SW 1271 (cell line): ENCODE measurements at regions not wholly inside any gene's neighbourhood (a gene's known extent, or its start where the extent isn't known, plus 50 kb on each side); places are given as distances from the start of the nearest gene placed in this dataset.
"Not testable (repeated sequence)": the region's sequence is repeated elsewhere in the genome, so short reads cannot be mapped to it uniquely, and the experiment has no call there.

Experiments used
- DNase-seq, 2 experiments: peaks; one replicate each; lab custom pipeline; 2025; lab: John Stamatoyannopoulos, UW

DNA sequence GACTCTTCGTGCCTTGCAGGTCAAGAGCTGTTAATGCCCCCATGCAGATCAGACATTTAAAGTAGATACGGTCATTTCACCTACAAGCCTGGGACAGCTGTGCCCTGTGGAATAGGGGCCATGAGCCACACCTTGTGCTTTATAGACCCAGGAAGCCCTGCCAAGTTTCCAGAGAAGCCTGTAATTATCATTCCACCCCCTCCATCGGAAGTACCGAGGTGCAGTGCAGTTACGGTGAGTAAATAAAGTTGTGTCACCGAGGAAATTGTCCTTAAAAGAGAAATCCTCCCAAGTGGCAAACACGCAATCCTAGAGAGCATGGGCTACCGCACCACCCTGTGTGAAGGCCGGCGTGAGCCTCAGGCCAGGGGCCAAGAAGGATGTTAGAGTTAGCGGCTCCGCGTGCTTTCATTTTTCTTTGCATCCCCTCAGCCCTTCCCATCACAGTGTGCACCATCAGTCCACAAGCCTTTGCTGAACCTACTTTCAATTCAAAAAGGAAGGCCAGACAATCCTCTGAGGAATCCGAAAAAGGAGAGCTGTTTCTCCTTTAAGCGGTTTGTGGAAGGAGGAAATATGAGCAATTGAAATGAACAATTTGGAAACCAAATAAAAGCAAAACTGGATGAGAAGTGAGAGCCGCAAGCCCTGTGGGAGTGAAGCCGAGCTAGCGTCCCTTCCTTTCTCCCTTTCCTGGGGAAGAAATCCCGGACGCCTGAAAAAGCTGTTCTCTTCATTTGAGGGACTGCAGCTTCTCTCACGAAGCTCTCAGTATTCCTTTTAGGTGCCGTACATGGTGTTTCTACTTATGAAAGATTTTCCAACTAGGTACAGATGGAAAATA lies 183.3 kb upstream of the PDE10A start:
- DNase-seq, result no peak

DNA sequence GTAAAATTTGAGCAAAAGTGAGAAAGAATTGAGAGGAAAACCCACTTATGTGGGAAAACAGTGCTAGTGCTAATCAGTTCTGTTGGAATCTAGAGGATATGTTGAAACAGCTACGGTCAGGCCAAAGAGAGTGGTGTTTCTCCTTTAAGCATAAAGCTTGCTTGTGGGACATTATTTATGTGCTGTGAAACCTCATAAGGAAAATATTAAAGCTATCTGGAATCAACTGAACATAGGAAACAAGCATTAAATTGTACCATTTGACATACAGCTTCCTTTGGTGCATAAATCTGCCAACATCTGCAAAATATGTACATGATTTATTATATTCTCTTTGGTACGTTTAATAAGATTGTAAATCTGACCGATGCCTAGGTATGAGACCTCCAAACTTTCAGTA lies 182.5 kb upstream of the PDE10A start:
- DNase-seq, result no peak

DNA sequence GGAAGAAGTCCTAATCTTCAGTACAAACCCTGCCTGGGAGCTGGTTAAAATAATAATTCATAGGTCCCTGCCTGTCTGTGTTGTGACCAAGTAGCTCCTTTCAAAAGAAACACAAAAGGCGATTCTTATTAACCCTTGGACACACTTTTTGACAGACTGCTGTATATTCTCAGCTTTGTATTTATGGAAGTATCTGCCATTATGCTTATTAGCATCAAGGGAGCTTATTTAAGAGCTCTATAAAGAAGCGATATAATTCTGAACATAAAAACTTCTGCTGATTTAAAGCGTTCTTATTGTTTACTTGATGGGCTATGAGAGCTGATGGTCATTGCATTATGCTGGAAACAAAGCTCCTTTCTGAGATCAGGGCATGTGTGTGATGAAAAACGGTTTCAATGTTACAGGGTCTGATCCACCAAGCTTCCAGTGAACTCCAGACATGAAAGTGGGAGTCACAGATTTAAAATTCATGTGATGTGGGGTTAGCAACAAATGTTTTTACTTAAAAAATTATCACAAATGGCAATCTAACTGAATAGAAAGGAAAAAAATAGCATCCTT lies 181.8 kb upstream of the PDE10A start:
- DNase-seq, result no peak

DNA sequence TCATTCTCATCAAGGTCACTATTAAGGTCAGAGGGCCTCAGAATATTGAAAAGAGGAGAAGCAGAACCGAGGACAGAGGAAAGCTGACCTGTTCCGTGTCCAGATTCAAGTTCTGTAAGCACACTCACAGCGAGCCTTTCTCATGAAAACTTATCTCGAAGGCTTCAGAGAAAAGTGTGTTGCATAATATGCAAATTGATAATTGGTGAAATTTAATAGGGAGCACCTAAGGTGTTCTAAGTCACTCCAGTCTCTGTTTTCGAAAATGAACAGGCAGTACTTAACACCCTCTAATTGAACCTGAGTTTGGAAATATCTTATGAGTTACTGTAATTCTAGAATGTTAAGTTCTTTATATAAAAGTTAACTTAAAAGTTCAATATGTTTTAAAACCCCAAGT lies 181.2 kb upstream of the PDE10A start:
- no peak for DNase-seq

DNA sequence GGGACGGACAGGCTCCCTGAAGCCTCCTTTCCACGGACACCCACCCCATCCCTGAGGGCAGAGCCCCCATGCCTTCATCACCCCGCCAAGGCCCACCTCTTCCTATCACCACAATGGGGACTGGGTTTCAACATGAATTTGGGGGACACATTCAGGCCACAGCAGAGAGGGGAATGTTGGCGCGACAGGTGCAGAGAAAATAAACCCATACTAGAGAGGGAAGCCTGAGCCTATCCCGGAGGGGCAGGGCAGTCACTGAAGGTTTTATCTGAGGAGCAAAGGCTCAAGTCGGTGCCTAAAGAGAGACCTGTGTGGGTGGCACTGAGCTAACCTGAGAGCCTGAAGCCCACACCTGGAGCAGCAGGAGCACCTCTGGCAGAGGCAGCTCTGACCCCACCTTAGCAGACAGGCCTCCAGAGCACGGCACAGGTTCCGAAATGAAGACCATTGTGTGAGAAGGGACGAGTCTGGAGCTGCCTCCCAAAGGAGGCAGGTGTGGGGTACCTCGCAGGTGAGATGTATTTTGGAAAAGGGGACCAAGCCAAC lies 180.6 kb upstream of the PDE10A start:
- DNase-seq, result no peak

DNA sequence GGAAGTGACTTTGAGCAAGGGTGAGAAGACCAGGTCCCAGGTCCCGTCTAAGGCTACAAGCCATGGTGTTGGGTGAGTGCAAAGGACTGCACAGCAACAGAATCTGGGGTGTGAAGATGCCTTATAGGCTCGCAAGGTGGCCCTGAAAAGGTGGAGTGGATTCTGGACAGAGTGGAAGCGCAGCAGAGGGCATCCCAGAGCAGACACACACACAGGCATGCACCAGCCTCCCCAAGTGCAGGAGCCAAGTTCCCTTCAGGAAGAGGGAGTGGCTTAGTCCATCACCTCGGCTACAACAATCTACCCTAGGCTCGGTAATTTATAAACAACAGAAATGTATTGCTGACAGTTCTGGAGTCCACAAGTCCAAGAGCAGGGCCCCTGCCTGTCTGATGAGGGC lies 180.1 kb upstream of the PDE10A start:
- no peak for DNase-seq

DNA sequence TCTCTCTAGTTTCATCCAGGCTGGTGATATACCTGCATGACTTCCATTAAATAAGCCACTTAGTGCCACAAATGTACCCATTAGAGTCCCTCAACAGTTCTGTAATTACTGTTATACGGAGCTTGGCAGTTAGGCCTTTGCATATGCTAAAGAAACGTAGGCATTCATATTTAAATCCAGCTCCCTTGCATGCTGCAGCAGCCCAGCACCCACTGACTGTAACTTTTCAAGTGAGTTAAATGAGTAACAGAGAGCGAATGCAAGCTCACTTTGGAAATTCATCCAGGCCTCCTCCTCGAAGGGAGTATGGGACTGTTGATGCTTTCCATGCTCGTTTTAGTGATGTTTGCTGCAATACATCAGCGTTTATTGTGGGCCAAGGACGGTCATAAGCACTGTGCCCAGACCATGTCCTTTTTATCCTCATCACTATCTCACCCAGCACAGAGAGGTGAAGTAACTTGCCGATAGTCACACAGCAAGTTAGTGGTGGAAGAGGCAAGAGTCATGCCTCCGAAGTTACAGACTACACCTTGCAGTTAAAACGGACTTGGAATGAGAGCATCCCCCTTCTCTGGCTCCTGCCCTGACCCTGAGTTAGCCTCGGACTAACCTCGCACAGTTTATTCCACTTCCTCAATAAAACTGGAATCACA lies 179.4 kb upstream of the PDE10A start:
- DNase-seq, result no peak

DNA sequence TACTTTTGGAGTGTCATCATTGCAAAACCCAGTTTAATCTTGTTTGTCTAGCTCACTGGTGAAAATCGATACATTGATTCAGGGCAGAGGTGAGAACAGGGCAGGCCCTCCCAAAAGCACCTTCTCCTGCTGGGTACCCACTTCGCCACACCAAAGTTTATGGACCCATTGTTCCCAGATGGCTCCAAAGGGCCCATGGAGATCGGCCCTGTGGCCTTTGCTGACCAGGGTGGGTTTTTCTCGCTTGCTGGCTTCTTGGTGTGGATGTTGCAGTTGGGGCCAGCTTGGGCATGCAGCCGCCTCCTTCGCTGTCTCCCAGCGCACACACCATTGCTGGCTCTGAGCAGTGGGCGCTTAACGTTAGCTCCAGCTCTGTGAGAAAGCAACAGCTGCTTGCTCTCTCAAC lies 178.1 kb upstream of the PDE10A start:
- no peak for DNase-seq

DNA sequence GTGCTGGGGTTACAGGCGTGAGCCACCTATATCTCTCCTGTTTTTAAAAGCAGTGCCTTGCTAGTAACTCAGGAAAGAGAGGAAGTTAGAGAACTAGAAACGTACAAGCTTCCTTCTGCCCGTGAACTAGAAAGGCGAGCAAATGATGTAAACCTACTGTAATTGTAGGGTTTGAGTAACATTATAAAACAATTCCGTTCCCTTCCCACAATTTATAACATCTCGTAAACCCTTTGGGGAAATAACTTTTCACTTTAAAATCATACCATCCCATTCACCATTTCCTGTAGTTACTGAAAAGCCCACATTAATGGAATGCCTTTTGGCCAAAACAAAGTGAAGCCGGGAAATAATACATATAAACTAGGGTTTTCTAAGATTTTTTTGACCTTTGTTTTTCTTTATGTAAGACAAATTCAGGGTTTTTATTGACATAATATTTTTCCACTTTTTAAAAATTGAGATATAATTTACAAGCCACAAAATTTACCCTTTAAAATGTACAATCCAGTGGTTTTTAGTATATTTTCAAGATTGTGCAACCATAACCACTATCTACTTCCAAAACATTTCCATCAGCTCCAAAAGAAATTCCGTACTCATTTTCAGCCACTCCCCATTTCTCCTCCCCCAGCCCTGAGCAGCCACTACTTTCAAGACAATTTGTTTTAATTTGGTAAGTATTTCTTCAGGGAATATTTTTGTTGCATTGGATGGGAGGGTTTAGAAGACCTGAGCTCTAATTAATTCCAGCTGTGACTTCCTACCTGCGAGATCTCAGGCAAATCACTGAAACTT lies 175.1 kb upstream of the PDE10A start:
- DNase-seq, result no peak

DNA sequence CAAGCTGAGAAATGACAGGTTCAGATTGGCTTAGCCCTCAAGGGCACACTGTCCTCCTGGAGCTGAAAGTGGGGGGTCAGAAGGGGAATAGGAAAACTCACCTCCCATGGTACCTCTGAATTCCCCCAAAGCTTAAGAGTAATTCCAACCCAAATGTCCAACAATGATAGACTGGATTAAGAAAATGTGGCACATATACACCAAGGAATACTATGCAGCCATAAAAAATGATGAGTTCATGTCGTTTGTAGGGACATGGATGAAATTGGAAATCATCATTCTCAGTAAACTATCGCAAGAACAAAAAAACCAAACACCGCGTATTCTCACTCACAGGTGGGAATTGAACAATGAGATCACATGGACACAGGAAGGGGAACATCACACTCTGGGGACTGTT lies 173.6 kb upstream of the PDE10A start:
- DNase-seq, result not testable (repeated sequence)

DNA sequence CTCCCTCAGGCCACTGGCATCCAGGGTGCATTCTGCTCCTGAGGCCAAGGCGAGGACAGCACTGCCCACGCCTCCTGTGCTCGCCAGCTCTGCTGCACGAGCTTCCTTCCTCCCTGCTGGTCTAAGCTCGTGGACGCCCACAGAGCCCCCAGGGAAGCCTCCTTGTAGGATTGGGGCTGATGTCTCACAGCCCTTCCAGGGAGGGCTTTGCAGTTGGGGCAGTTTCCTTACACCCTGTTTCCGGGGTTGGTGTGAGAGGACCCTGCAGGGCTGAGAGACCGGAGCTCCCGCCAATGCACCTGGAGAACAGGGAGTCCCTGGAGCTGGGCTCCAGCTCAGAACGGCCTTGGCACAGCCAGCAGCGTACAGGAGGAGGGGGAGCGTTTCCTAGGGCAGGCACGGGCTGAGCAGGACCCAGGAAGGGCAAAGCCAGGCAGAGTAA lies 172.4 kb upstream of the PDE10A start:
- no peak for DNase-seq

DNA sequence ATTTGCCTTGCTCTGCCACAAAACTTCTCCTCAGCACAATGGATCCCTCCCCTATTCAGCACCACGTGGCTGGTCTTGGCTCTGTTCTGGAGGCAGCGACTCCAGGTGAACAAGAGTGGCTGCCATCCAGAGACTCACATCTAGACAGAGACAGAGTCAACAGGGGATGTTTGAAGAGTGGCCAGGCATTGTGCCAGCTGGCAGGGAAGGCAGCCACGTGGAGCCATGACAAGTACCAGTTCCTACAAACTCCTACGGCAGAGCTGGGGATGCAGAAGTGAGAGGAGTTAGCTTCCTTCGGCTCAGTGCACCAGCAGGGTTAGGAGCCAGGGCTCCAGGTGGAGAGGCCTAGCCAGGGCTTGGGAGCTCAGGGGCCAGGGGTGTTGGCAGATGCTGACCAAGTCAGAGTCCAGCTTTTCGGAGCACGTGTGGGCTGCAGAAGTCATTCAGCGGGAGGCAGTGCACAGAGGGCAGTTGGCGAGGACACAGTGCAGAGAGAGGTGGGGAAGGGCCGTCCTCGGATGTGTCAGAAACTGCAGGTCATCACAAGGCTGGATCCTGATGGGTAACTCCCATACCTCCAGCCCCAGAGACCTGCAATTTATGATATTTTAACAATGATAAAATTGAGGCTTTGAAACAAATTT lies 171.7 kb upstream of the PDE10A start:
- no peak for DNase-seq

DNA sequence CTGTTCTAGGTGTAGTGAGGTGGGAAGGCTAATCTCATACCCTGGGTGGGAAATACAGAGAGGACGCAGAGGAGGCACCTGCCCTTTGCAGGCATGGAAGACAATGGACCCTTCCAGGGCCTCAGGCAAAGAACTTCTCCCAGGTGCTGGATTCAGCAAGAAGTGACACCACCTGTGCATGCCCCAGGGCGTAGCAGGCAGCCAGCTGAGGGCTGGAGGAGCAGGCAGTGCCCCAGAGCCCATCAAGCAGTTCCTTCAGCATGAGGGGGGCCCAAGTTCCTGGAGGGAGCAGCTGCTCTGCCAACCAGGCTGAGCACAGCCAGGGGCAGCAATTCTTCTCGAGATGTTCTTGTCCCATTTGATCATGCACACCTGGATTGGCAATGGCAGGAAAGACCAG lies 170.3 kb upstream of the PDE10A start:
- DNase-seq, result no peak

DNA sequence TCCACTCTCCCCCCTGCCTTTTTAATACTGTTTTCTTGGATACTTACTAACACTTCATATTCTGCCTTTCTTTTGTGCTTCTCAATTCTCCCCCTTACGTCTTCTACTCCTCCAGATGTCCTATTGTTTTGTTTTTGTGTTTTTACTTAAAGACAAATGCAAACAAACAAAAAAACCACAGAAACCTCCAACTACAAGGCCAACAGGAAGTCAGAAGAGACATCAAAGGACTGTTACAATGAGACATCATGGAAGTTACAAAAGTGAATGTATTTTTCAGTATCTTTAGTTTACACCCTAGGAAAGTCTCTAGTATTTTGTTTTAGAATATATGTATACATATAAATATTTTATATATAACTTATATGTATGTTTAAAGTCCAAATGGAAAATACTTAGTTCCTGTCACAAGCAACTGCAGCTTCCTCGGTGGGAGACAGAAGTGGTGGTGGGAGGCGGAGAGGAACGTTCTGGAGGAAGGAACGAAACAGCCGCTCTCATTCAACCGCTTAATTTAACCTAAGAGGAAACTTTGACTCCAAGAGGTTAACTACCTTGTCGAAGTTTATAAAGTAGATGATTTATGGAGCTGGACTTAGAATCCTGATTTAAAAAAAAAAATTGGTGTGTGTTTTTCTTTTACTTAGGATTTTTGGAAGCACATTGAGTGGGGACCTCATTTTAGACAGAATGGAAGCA lies 168.9 kb upstream of the PDE10A start:
- no peak for DNase-seq

DNA sequence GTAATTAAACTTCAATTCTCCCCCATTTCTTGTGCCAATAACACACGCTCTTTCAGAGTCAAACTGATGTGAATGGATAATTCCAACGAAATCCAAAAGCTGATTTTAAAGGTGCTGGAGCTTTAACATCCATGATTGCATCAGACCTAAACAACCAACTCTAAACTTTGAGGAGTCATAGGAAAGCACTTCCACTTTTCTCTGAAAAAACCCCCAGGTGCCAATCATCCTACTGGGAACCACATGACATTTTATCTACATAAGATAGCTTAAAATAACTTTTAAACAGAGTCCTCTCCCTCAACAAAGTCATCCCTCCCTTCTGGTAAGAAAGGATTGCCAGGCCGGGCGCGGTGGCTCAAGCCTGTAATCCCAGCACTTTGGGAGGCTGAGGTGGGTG lies 167.7 kb upstream of the PDE10A start:
- DNase-seq, result no peak

DNA sequence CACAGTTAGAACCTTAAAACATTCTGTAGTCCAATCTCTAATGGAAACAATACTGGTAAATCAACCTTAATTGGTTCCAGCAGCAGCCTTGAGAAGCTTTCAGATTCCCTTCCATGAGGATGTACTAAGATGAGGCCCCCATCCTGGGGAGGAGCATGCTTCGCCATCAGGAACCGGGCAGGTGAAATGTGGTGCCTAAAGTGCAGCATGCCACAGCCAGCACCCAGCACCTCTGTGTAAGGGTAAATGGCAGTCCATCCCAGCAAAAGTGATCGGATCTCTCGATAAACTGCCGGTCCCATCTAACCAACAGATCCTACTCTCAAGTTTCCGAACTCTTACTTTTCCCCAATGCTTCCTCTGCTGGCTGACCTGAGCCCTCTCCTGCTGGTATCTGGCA lies 166.3 kb upstream of the PDE10A start:
- no peak for DNase-seq

DNA sequence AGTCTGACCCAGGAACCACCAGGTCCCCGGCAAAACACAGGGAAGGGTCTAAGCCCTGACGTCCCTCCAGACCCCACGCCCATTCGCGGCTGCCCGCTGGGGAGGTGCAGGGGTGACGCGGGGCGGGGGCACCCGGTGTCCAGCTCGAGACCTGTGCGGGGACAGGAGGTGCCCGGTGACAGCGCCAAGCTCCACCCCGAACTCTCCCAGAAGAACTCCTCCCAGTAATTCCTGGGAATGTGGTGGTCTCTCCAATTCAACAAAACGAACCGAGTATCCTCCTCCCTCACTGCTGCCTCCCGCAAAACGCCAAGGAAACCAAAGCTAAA lies 164.1 kb upstream of the PDE10A start:
- no peak for DNase-seq

DNA sequence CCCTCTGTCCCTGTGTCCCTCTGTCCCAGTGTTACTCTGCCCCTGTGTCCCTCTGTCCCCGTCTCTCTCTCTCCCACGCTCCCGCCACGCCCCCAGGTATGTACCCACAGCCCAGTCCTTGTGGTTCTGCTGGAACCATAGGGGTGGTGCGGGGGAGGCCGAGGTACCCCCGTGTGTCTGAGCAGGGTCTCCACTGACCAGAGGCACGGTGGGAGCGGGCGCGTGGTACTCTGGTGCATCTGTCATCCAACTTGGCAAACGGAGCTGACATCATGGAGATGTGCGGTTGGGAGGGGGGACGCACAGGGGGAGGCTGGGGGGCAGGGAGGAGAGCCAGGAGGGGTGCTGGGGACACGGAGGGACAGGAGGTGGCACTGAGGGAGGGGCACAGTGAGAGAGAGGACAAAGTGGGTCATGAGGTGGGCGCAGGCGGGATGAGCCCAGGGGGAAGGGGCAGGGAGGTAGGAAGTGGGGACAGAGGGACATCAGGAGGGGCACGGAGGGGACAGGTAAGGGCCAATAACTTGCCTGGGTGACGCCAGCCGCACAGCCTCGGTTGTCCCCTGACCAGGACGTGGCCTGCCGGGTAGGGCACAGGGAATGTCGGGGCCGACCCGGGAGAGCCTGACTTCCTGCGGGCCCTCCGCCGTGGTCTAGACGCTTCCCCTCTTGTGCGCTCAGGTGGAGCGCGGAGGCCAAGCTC lies 163.6 kb upstream of the PDE10A start:
- no peak for DNase-seq

DNA sequence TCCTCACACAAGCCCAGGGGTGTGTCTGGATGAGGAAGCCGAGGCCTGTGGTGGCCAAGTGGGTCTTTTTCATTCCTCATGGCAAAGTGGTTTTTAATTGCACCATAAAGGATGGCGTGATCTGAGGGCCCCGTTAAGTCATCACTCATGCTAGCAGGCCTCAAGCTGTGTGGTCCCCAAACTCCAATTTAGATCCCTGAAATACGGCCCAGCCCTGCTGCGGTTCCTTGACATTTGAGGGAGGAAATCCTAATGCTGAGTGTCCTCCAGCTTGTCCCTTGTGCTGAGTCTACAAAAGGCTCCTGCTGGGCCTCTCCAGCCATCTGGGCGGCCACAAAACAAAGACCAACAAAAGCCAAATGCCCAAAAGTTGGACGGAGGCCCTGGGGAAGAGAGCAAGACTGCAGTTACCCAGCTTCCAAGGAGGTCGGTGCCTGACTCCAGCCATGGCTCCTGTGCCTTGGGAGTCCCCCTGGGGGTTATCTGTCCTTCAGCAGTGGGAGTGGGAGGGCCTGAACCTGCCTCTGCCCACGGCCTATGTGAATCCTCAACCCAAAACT lies 162.3 kb upstream of the PDE10A start:
- no peak for DNase-seq

DNA sequence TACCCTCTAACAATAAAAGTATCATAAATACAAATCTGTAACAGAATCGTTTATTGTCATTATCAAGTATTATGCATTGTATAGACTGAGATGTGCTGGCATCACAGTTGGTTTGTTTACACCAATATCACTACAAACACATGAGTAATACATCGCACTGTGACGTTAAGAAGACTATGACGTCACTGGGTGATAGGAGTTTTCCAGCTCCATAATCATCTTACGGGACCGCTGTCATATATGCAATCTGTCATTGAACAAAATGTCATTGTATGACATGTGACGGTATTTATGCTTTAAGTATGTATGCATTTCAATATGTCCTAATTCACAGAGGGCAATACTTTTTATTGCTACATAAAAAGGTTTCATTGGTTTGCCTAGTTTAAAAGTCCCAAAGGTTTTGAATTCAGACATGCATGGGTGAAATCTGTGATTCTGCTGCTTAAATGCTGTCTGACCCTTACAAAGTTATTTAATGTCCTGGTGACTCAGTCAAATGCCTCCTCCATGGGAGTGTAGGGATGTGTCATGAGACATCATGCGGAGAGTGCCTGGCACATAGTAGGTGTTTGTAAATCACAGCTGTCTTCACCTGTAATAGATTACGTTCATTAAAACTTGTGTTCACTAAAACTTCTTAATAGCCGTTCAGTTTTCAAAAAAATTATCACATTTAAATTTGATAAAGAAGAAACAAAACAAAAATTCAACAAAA lies 160.7 kb upstream of the PDE10A start:
- DNase-seq, result no peak
